Smooth muscle cell (in vitro differentiated cells): ENCODE measurements at regions not wholly inside any gene's neighbourhood (a gene's known extent, or its start where the extent isn't known, plus 50 kb on each side); places are given as distances from the start of the nearest gene placed in this dataset.

Experiments used
- DNase-seq: peaks from one replicate; lab custom pipeline; 2025; ENCODE audit not compliant: unreplicated experiment; lab: John Stamatoyannopoulos, UW
- H2AFZ ChIP-seq: fragments of 200-600 bp; sonication (generic); 2 replicates; pipeline ENCODE4 v1.6.0; 2016; ENCODE audit warnings: antibody characterized with exemption, low read depth, mild to moderate bottlenecking
- H3F3A ChIP-seq: fragments of 200-600 bp; sonication (generic); 2 replicates; pipeline ENCODE4 v1.6.0; 2017; ENCODE audit warnings: antibody characterized with exemption, low read depth
- H3K27ac ChIP-seq: fragments of 200-600 bp; sonication (generic); 2 replicates; pipeline ENCODE4 v1.5.1; 2016; ENCODE audit warnings: low read depth, mild to moderate bottlenecking
- H3K27me3 ChIP-seq: fragments of 200-600 bp; sonication (generic); 2 replicates; pipeline ENCODE4 v1.6.1; 2016; ENCODE audit warnings: low read depth, mild to moderate bottlenecking
- H3K36me3 ChIP-seq: fragments of 200-600 bp; sonication (generic); 2 replicates; pipeline ENCODE4 v1.5.1; 2016; ENCODE audit warnings: low read depth
- H3K4me1 ChIP-seq: fragments of 200-600 bp; sonication (generic); 2 replicates; pipeline ENCODE4 v1.5.1; 2016; ENCODE audit warnings: low read depth
- H3K4me2 ChIP-seq: fragments of 200-600 bp; sonication (generic); 2 replicates; pipeline ENCODE4 v1.6.0; 2016; ENCODE audit warnings: mild to moderate bottlenecking
- H3K4me3 ChIP-seq: fragments of 200-600 bp; sonication (generic); 2 replicates; pipeline ENCODE4 v1.5.1; 2016; ENCODE audit warnings: mild to moderate bottlenecking
- H3K79me2 ChIP-seq: fragments of 200-600 bp; sonication (generic); 2 replicates; pipeline ENCODE4 v1.6.0; 2016; ENCODE audit warnings: low read depth, mild to moderate bottlenecking
- H3K9ac ChIP-seq: fragments of 200-600 bp; sonication (generic); 2 replicates; pipeline ENCODE4 v1.6.0; 2016; ENCODE audit warnings: low read depth
- H3K9me3 ChIP-seq: fragments of 200-600 bp; sonication (generic); replicated peaks from 2 replicates; pipeline ENCODE4 v1.5.1; 2016; ENCODE audit warnings: low read depth
- H4K20me1 ChIP-seq: fragments of 200-600 bp; sonication (generic); 2 replicates; pipeline ENCODE4 v1.6.0; 2016; ENCODE audit warnings: low read depth
- CTCF ChIP-seq: fragments of 200-600 bp; sonication (generic); IDR thresholded peaks from 2 replicates; pipeline ENCODE4 v1.5.1; 2017; ENCODE audit warnings: borderline replicate concordance, mild to moderate bottlenecking, antibody characterized with exemption; ENCODE audit not compliant: insufficient read depth, poor library complexity, severe bottlenecking
- WGBS: methylation state at CpG from one replicate; pipeline ENCODE4 v1.1.7; 2016; ENCODE audit warnings: low lambda C conversion rate; 5-methylcytosine and 5-hydroxymethylcytosine counted together

GRCh38 chr1:98205291-98206017, 284.6 kb upstream of the DPYD start:
- 63% methylated on average over 1 of the region's 1 CpG for WGBS
- H3F3A ChIP-seq: no peaks in the 10 kb centered on the region
- H3K27me3 ChIP-seq: no peaks in the 10 kb centered on the region
- H3K36me3 ChIP-seq: no peaks in the 10 kb centered on the region
- peaks cover 10% of the 10 kb centered on the region for H3K4me1 ChIP-seq
- no peaks in the 10 kb centered on the region for H3K9me3 ChIP-seq
- no peak overlapping the region for H3K4me3 ChIP-seq
- no peak overlapping the region for H3K4me2 ChIP-seq
- H3K9ac ChIP-seq: no peak overlapping the region
- no peak overlapping the region for H3K27ac ChIP-seq
- H4K20me1 ChIP-seq: no peaks in the 10 kb centered on the region
- H2AFZ ChIP-seq: no peak overlapping the region
- no peaks in the 10 kb centered on the region for H3K79me2 ChIP-seq
- no peak for DNase-seq
- TF ChIP-seq CTCF: no peak

GRCh38 chr1:98203466-98203865, 282.6 kb upstream of the DPYD start:
- H3K27ac ChIP-seq: no peak overlapping the region
- WGBS: 0% methylated on average over 2 of the region's 2 CpGs
- no peaks in the 10 kb centered on the region for H3K27me3 ChIP-seq
- no peaks in the 10 kb centered on the region for H4K20me1 ChIP-seq
- H3F3A ChIP-seq: no peaks in the 10 kb centered on the region
- H3K9me3 ChIP-seq: no peaks in the 10 kb centered on the region
- H3K4me3 ChIP-seq: no peak overlapping the region
- H3K4me2 ChIP-seq: no peak overlapping the region
- H3K4me1 ChIP-seq: no peaks in the 10 kb centered on the region
- H3K79me2 ChIP-seq: no peaks in the 10 kb centered on the region
- no peak overlapping the region for H2AFZ ChIP-seq
- TF ChIP-seq CTCF: no peak
- DNase-seq: no peak
- no peaks in the 10 kb centered on the region for H3K36me3 ChIP-seq
- H3K9ac ChIP-seq: no peak overlapping the region

- no peaks in the 10 kb centered on the region for H3K79me2 ChIP-seq
- H3K9me3 ChIP-seq: no peaks in the 10 kb centered on the region
- no peak for TF ChIP-seq CTCF
- H3K4me2 ChIP-seq: peak overlapping the region; percentile 56
- no peaks in the 10 kb centered on the region for H3K36me3 ChIP-seq
- H3K27ac ChIP-seq: peak overlapping the region; percentile 79
- no peaks in the 10 kb centered on the region for H4K20me1 ChIP-seq
- peak overlapping the region; percentile 16 for H3K9ac ChIP-seq
- peak overlapping the region; percentile 12 for H2AFZ ChIP-seq
- 9% methylated on average over 4 of the region's 4 CpGs for WGBS
- no peak for DNase-seq
- no peak overlapping the region for H3K4me3 ChIP-seq
- H3K4me1 ChIP-seq: no peaks in the 10 kb centered on the region
- H3K27me3 ChIP-seq: no peaks in the 10 kb centered on the region
- no peaks in the 10 kb centered on the region for H3F3A ChIP-seq
Observed at GRCh38 chr1:98201666-98202081, 280.8 kb upstream of the DPYD start.

GRCh38 chr1:98197356-98197755, 276.5 kb upstream of the DPYD start:
- H3F3A ChIP-seq: no peaks in the 10 kb centered on the region
- no peaks in the 10 kb centered on the region for H3K4me1 ChIP-seq
- no peak overlapping the region for H3K27ac ChIP-seq
- no peak overlapping the region for H3K4me2 ChIP-seq
- H4K20me1 ChIP-seq: no peaks in the 10 kb centered on the region
- H3K36me3 ChIP-seq: no peaks in the 10 kb centered on the region
- no peak overlapping the region for H2AFZ ChIP-seq
- no peak overlapping the region for H3K4me3 ChIP-seq
- DNase-seq: no peak
- H3K27me3 ChIP-seq: no peaks in the 10 kb centered on the region
- H3K9me3 ChIP-seq: no peaks in the 10 kb centered on the region
- no peak for TF ChIP-seq CTCF
- no peak overlapping the region for H3K9ac ChIP-seq
- H3K79me2 ChIP-seq: no peaks in the 10 kb centered on the region
- WGBS: 68% methylated on average over 3 of the region's 3 CpGs
